ENCODE measurements at regions not wholly inside any gene's neighbourhood (a gene's known extent, or its start where the extent isn't known, plus 50 kb on each side); places are given as distances from the start of the nearest gene placed in this dataset.
A peak's percentile ranks its signal among the peaks of the same experiment; 100 is the strongest.
"Not testable (repeated sequence)": the region's sequence is repeated elsewhere in the genome, so short reads cannot be mapped to it uniquely, and the experiment has no call there.

DNA sequence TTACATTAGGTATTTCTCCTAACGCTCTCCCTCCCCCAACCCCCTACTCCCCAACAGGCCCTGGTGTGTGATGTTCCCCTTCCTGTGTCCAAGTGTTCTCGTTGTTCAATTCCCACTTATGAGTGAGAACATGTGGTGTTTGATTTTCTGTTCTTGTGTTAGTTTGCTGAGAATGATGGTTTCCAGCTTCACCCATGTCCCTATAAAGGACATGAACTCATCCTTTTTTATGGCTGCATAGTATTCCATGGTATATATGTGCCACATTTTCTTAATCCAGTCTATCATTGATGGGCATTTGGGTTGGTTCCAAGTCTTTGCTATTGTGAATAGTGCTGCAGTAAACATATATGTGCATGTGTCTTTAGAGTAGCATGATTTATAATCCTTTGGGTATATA is 162.1 kb upstream of the DLX2 start:
- DNase-seq, result not testable (repeated sequence)

DNA sequence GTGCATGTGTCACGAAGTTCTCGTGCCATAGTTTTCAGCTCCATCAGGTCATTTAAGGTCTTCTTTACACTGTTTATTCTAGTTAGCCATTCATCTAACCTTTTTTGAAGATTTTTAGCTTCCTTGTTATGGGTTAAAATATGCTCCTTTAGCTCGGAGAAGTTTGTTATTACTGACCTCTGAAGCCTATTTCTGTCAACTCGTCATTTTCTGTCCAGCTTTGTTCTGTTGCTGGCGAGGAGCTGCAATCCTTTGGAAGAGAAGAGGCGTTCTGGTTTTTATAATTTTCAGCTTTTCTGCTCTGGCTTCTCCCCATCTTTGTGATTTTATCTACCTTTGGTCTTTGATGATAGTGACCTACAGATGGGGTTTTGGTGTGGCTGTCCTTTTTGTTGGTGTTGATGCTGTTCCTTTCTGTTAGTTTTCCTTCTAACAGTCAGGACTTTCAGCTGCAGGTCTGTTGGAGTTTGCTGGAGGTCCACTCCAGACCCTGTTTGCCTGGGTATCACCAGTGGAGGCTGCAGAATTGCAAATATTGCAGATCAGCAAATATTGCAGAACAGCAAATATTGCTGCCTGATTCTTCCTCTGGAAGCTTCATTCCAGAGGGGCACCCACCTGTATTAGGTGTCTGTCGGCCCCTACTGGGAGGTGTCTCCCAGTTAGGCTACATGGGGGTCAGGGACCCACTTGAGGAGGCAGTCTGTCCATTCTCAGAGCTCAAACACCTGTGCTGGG is 157.7 kb upstream of the ITGA6 start:
- not testable (repeated sequence) for DNase-seq

DNA sequence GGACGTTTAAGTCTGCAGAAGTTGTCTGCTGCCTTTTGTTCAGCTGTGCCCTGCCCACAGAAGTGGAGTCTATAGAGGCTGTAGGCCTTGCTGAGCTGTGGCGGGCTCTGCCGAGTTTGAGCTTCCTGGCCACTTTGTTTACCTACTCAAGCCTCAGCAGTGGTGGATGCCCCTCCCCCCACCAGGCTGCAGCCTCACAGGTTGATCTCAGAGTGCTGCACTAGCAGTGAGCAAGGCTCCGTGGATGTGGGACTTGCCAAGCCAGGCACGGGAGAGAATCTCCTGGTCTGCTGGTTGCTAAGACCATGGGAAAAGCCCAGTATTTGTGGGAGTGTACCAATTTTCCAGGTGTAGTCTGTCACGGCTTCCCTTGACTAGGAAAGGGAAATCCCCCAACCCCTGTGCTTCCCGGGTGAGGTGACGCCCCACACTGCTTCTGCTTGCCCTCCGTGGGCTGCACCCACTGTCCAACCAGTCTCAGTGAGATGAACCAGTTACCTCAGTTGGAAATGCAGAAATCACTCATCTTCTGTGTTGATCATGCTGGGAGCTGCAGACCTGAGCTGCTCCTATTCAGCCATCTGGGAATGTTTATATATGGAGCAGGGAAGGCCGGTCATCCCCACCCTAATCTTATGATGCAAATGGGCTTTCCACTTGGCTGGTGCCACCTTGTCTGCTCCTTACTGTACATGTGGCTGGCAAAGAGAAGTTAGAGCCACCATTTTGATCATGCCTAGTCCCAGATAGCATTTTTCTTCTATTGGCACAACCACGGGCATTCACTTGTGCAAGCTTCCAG is 156.9 kb upstream of the ITGA6 start:
- DNase-seq, result no peak

DNA sequence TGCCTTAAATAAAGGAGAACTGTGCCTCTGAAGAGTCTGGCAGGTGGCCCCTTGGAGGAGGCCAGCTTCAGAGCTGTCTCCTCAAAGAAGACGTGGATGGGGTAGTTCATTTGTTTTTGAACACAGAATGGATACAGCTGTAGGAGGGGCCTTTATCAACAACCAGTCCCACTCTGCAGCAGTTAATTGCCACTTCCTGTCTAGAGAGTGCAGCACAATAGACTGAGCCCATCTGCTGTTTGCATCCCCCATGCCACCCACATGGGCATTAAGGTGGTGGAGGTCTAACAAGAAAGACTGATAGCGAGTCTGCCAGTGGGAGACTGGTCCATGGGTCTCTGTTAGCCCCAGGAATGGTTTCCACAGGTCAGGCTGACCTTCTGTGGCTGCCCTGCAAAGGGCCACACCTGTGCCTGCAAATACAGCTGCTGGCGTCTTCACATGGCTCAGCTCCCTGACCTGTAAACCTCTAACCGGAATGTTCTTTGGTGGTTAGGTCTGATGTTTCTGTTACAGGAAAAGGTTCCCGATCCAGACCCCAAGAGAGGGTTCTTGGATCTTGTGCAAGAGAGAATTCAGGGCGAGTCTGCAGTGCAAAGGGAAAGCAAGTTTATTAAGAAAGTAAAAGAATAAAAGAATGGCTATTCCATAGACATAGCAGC is 153.3 kb upstream of the ITGA6 start:
- DNase-seq, result no peak

DNA sequence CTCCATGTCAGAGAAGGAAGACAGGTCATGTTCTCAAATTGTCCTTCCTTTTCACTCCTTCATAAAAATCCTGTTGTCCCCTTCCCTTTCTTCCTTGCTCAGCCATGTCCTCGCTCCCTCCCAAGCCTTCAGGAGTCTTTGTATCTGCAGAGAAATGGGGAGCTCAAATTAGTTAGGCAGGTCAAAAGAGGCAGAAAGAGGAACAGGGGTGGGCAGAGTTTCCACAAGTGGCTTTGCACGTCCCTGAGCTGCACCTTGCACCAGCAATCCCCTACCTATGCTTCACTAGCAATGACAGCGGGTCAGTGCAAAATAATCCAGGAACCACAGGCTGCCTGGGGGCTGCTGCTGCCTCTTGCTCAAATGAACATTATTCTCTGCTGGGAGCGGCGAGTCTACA is 152.1 kb upstream of the ITGA6 start:
- DNase-seq, result no peak

DNA sequence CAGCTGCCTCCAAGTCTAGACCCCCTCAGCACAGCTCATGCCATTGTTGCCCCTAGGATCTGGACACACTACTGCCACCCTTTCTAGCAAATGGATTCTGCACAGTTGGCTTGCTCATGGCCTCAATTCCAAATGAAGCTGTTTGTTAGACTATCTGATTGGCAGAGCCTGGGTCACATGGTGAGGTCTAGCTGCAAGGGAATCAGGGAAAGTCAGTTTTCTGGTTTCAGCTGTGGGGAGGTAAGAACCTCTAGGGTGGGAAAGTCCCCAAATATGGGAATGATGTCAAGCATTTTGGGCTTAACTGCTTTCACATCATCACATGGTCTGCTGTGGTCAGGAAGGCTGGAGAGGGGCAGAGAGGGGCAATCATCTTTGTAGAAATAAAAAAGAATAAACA is 150.4 kb upstream of the ITGA6 start:
- no peak for DNase-seq

DNA sequence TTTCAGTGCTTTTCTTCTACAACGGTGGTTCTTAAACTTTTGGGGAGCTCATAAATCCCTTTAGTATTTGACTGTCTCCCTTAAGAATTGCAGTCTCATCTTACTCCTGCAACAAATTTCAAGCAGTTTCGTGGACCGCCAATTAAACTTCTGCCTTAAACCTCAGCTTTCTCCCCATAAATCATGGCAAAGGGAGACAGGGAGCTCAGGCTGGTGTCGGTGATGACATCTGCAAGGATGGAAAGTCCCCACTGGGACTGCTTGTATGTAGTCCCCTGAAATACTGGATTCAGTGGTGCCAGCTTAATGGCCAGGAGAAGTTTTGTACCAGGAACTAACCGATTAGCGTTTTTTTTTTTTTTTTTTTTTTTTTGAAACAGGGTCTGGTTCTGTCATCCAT is 148.7 kb upstream of the ITGA6 start:
- no peak for DNase-seq

DNA sequence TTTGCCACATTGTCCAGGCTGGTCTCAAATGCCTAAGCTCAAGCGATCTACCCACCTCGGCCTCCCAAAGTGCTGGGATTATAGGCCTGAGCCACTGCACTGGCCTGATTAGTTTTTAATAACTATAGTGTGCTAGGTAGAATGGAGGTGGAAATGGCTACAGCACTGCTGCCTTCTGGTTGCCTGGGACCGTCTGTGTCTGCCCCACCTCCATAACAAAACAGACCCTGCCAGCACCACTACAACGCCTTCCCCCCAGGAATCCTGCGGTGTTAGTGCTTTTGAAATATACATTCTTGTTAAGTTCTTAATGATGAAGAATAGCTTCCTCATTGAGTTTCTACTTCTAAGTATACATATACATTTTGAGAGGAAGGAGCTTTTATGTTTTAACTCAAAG is 148.2 kb upstream of the ITGA6 start:
- no peak for DNase-seq

DNA sequence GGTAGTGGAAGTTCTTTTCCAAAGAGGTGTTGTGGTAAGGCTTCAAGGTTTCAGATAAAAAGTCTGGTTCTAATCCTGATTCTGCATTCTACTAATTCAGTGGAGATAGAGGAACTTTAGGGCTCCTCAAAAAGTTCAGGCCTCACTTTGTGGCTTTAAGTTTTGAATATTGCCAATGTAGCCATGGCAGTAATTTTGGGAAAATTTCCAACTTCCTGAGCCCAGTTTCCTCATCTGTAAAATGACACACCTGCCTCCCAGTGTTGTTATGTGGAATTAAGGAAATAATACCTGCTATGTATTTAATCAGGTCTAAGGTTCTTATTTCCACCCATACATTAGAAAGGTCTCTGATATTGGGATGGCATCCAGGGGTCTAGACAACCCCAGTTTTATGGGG is 147.6 kb upstream of the ITGA6 start:
- DNase-seq, result no peak

DNA sequence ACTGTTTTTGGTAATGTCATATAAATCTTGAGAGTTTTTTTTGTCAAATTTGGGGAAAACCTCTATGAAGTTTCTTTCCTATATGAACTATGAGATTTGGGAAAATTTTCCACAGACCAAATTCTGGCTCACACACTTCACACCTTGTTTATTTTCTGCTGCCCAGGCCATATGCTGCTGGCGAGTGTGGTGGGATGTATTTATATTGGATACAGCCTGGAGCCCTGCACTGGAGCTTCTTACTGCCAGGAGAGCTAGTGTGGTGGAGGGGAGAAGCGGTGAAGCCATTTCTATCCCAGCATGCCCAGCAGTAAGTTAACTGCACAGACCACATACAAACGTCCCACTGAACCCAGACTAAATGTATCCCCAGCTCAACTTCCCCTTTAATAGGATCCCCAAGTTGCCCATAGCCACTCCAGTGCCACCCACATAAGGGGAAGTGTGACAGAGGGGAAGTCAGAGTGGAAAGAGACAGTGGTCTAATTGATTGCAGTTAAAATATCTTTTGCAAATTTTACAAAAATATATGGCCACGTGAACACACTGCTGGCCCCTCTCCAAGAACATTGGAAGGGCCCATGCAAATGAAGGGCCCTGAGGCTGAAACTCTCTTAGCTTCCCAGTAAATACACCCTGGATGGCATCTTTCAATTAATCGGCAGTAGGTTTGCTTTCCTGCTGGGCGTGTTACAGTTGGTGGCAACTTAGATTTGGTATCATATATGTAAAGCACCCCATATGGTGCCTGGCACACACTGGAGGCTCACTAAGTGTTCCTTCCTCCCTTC is 146.6 kb upstream of the ITGA6 start:
- peak; percentile 46 for DNase-seq

DNA sequence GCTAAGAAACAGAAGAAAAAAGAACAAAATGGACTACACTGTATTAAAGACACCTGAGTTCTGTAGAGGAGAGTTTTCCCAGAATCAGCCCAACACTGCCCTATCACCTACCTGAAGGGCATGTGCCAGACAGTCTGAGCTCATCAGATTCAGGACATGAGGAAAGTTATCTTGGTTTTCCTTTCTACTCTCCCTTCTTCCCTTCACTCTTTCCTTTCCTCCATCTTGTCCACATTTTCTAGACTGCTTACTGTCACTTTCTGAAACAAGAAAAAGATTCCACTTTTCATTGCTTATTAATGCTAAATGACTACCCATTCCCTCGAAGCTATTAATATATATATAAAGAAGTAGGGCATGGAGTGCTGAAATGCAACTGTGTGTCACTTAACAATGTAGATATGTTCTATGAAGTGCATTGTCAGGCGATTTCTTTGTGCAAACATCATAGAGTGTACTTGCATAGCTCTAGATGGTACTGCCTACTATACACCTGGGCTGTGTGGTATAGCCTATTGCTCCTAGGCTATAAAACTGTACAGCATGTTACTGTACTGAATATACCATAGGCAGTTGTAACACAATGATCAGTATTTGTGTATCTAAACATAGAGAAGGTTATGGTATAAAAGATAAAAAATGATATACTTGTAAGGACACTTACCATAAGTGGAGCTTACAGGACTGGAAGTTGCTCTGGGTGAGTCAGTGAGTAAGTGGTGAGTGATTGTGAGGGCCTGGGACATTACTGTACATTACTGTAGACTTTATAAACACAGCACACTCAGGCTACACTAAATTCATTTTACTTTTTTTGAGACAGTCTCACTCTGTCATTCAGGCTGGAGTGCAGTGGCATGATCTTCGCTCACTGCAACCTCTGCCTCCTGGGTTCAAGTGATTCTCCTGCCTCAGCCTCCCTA is 145.5 kb upstream of the ITGA6 start:
- DNase-seq, result no peak

DNA sequence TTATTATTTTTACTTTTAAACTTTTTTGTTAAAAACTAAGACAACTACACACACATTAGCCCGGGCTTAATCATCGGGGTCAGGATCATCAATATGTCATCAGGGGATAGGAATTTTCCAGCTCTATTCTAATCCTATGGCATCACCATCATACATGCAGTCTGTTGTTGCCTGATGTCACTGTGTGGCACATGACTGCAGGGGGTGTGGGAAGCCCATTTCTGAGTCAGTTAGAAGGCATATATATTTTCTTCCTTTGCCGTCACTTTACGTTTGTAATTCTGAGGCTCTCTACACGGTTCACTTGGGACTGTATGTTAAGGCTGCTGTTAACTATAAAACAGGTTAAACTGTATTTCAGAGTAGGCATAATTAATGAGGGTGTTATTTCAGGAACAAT is 144.4 kb upstream of the ITGA6 start:
- DNase-seq, result no peak

DNA sequence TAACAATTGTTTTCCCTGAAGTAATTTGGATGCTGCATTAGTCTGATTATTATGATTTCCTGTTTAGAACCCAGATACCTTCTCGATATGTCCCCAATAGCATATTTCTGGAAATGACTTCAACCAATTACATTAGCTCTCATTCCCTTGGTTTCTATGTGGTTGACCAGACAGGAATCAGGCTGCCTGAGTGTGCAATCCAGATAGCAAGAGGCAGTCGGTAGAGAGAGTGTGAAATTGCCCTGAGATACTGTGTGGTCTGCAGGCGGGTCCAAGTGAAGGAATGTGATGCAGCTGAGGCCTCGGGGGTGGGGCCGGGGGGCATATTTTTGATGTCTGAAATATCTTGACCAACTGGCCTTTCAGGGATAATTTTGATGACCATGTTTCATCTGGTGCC is 143.9 kb upstream of the ITGA6 start:
- no peak for DNase-seq

DNA sequence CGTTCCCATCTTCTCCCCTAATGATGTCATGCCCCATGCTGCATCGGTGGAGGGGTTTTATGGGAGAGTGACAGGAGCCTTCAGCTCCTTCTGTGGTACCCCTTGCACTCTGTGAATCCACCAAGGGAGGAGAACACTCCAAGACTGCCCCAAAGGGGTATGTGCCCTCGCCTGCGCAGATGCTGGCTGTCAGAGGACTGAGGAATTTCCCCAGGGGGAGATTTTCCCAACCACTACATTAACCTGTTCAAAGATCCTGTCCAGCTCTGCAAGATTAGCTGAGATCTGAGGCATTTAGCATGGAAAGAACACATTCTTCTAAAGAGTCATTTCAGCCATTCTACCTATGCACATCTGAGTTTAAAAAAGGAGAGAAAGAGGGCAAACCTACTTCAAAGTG is 143.2 kb upstream of the ITGA6 start:
- DNase-seq, result no peak

DNA sequence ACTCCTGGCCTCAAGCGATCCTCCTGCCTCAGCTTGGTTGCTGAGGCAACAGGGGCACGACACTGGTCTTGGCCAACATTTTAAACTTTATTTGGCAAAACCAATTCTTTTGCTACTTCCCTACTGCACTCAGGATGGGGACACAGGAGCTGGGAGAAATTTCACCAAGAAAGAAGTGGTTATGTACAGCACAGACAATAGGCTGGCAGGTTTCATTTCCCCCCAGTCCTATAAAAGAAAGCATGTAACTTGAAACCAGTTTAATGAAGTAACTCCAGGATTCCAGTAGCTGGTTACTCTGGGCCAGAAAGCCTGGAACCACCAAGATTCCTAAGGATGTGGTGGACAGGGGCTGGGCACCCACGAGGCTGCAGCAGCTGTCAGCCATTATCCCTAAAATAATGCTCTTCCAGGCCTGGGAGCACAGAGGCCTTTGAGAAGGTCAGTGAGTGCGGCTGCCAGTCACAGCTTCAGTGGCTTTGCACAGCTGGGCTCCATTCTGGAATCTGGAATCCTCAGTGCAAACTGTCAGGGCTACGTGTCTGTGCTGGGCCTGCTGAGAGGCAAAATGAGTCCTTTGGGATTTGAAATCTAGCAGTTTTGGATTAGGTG is 142.3 kb upstream of the ITGA6 start:
- DNase-seq, result no peak

DNA sequence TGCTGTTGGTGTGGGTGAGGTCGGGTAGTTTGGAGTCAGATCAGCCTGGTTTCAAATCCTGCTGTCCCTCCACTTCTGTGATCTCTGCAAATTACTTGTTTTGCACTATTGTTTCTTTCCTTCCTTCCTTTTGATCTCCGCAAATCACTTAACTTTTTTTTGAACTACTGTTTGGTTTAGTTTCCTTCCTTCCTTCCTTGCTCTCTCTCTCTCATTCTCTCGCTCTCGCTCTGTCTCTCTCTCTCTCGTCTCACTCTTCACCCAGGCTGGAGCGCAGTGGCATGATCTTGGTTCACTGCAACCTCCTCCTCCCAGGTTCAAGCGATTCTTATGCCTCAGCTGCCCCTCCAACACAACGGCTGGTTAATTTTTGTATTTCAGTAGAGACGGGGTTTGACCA is 141.6 kb upstream of the ITGA6 start:
- DNase-seq, result no peak

DNA sequence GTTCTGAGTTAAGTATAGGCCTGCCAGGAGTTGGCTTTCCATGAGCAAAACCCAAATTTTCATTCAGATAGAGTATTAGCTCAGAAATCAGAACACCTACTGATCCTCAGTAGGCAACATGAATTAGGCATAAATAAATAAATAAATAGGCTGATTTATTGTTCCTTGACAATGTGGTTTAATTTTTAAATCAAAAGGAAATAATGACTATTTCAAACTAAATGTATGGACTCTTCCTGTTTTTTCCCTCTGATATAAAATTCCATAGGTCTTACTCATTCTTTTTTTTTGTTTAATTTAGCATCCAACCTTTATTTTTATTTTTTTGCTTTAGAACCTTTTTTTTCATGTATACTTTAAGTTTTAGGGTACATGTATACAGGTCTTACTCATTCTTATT is 140.2 kb upstream of the ITGA6 start:
- no peak for DNase-seq

DNA sequence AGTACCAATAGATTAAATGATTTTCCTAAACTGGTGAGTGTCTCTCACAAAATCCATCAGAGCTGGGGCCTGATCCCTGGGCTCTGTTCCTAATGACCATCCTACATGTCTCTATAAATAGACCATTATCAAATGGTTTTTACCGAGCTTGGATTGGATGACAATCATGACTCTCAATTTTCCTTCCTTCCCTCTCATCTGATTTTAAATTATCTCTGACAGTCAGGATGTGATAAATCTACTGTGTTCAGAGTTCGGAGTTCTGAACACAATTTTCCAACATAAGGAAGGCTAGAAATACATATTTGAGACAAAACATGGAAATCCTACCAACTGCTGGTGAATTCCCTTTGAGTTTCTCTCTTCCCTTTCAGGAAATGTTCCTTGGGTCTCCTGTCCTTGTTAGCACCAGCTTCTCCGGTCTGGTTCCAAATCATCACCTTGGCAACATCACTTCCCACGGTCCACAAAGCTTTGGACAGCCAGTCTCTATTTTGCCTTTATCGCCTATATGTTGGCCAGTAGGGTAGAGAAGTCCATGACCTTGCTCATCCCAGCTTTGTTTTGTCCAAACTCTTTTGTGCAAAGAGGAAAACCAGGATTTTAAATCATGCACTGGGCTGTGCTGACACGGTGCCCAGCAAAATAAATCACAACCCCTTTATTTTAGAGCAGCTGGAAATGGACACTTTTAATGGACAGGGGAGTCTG is 139.6 kb upstream of the ITGA6 start:
- no peak for DNase-seq

DNA sequence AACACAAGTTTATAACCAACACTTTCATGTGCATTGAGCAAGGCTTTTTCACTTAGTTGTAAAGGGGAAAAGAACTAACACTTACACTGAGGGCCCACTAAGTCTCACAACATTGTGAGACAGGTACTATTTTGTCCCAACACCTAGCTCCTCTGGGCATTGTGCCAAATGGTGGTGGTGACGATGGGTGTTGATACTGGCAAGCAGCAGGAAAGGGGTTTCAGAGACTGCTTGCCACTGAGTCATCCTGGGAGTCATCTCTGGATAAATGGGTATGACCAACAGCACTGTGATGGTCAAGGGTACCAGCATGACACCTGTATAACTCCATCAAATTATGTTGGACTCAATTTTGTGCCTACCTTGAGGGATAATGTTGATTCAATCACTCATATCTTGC is 138.8 kb upstream of the ITGA6 start:
- peak; percentile 23 for DNase-seq

DNA sequence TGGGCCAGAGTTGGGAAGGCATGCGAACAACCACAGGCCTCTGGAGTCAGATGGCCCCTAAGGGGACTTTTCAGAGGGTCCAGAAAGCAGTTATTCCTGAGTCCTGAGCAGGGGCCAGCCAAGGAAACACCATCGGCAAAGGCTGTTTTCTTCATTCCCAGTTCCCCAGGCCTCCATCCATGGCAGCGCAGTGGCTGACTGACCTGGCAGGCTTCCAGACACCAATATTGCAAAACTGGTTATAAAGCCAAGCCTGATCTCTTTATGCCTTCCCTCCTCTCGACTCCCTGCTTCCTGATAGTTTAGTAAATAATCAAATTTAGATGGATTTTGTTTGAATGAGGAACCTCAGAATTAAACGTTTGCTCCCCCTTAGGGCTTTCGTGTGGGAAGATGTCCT is 133.4 kb upstream of the ITGA6 start:
- no peak for DNase-seq

DNA sequence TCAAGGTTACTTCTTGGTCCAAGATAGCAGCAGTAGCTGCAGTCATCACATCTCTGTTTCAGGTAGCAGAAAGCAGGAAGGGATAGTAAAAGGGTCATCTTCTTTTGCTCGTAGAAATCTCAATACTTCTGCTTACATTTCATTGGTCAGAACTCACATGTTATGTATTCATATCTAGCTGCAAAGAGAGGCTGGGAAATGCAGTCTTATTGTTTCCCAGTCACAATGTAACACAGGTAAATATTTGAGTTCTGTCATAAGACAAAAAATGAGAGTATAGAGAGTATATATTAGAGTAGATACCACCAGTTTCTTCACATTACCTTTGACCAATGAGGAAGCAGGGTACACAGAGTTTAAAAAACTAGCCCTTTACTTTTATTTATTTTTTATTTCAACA is 132.4 kb upstream of the ITGA6 start:
- no peak for DNase-seq
